Stromal cell of bone marrow (primary cell): ENCODE measurements at regions not wholly inside any gene's neighbourhood (a gene's known extent, or its start where the extent isn't known, plus 50 kb on each side); places are given as distances from the start of the nearest gene placed in this dataset.
A peak's percentile ranks its signal among the peaks of the same experiment; 100 is the strongest.

Source experiments
- DNase-seq: peaks from one replicate; pipeline ENCODE4 v3.0.0-alpha.2; 2012; ENCODE audit warnings: low read depth

DNA sequence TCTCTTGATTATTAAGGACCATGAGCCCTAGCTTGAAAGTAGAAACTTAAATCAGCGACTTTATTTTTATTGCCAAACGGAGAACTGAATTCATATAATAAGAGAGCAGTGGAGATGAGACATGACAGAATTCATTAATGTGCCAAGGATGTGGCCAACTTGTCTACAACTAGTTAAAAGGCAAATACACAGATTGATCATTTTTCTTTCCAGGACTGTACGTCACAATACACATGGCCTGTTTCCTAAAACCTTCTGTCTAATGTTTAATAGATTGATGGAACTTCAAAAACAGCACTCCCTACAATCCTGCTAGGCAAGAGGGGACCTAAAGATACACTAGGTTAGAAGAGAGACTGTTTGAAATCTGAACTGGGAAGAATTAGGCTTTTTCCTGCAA lies 647.8 kb downstream of the SATB2 start:
- DNase-seq = no peak

DNA sequence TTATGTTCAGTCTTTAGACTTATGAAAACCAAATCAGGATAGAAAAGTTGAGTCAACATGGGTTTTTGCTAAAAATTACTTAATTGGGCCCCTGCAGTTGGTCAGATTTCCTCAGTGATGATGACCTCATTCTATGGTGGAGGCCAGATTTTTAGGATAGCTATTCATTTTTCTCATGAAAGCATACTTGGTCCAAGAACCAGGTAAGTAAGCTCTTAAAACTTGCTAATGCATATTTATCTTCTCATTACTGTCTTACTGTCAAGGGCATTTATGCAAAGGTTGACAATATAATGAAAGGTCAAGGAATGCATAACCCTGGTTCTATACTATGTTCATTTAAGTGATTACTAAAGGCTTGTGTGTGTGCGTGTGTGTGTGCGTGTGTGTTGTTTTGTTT lies 650.6 kb downstream of the SATB2 start:
- peak; percentile 40 for DNase-seq

DNA sequence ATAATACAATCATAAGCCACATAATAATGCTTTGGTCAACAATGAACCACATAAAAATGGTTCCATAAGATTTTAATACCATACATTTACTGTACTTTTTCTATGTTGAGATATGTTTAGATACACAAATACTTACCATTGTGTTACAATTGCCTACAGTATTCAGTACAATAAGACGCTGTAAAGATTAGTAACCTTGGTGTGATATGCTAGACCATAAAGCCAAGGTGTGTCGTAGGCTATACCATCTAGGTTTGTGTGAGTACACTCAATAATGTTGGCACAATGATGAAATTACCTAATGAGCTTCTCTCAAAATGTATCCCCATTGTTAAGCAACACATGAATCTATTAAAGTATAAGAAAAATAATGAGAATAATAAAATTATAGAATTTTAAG lies 662.3 kb downstream of the SATB2 start:
- no peak for DNase-seq

DNA sequence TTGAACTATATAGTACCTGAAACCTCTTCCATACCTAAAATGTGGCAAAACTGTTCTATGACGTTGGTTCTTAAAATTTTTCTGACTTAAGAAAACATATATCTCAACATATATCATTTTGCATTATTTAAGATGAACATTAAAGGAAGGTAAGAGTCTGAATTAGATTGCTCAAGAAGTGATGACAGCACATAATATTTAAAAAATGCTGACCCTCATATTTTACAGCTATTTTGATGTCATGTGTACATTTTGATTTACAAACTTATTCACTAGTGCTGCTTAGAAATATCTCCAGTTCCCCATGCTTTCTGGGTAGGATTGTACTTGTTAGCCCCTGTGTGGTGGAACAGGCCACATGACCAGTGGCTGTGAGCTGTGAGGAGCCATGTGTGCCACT lies 666.1 kb downstream of the SATB2 start:
- DNase-seq = no peak

DNA sequence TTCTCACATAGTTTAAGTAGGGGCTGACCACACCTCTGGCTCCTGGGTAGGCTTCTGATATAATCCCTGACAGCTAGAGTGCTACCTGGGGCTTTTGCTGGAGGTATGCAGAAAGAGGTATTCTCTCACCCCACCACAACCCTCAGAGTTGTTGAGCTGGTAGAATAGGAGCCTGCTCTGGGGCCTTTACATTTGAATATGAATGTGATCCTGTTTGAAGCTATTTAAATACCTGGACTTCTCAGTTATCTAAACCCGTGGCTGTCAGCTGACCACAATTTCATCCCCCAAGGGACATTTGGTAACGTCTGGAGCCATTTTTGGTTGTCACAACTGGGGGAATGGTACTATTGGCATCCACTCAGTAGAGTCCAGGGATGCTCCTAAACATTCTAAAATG lies 669.1 kb downstream of the SATB2 start:
- DNase-seq = no peak

DNA sequence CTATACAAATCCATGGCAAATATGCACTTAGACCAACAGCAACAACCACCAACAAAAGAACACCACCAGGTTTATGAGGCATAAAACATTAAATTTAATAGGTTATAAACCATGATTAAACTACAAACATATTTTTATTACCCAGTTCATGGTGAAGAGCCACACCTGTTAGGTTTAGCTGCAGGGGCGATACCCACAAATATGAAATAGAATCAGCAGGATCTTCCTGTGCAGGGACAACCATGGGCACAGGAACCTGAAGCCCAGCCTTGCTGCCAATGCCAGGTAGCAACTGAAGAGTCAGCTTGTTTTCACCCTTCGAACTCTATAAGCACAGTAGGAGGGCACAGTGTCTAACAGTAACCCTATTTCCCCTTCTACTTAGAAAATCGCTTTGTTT lies 675.0 kb downstream of the SATB2 start:
- DNase-seq = no peak

DNA sequence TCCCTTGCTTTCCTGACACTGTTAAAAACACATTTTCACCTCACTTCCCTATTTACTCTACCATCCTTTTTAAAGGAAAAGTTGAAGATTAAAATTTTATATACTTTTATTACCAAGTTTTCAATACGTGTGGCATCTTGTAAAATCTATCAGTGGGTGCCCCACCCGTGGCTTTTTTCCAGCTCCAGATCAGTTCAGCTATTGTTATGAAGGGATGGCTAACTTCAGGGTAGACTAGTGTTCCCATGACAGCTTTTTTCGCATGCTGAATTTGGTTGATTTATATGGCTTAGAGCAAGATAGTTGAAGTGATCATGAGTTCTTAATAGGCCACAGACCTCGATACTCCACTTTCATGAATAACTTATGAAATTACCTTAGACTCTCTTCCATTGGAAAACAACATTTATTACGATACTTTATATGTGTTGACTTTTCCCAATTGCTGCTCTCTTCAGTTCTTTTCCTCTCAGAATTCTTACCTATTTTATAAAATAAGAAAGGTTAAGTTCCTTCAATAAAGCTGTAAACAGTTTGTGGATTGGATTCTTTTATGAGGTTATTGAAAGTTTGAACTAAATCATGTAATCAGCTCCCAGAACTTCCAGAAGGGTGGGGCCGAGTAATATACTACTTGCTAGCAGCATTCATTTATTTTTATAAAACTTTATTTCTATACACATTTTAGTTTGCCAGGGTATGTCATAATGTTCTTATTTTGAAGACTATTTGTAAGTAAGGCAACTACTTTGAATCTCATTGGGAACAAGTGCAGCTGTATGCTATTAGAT lies 680.9 kb downstream of the SATB2 start:
- no peak for DNase-seq

DNA sequence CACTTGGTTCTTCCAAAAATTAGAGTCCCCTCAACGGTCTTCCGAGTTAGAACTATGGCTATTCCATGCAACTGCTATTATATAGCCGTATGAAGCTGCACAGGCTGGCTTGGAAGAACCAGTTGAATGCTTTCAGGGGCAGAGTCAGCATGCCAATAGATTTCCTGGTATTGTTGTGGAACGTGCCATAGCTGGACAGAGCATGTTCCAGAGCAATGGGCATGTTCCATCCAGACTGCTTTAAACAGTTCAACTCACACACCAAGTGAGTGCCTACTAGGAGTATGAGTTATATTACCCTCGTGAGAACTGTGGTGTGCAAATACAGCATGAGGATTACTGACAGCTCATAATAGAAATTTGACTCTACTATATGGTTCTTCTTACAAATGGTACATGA lies 682.0 kb downstream of the SATB2 start:
- no peak for DNase-seq

DNA sequence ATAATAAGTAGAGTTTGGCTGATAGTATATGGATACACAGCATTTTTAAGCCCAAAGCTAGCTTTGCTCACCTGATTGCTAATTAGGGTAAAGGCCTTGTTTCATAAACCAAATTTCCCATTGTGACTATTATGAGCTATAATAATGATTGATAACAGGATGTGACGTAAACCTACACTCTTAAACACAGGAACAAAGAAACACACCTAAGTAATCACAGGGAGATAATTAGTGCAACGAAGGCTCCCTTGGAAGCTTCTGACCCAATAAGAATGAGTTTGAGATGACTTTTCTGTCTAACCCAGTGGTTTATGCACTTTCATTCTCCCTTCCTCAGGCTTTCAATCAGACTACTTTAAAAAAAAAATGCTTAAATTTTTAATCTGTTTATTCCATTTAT lies 683.2 kb downstream of the SATB2 start:
- no peak for DNase-seq

DNA sequence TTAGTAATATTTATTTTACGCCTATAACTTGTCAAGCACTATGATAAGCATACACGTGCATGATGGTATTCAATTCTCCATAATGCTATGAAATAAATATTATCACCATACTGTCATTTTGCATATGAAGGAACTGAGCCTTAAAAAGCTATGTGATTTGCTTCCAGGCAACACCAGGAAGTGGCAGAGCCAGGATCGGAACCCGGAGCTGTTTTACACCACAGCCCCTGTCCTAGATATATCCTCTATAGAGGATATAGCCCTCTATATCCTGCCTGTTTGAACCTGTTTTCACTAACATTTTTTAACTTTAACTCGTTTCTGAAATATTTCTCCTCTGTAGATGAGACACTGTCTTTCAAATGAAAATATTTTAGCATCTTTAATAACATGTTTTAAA lies 690.0 kb downstream of the SATB2 start:
- DNase-seq = no peak

DNA sequence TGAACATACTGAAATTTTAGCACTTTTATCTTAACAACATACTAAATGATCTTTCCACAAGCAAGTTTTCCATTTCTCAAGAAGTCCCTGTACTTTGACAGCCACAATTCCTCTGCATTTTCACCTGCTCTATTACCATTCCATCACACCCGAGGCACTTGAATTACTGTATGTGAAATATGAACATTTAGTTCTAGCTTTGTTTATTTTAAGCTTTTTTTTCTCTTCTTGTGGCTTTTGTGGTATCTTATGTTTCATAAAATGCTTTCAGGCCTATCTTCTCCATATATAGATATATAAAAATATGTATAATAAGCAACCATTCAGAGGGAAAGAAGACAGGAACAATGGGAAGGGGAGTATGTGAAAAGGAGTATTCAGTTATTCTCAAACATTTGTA lies 693.9 kb downstream of the SATB2 start:
- DNase-seq = no peak

DNA sequence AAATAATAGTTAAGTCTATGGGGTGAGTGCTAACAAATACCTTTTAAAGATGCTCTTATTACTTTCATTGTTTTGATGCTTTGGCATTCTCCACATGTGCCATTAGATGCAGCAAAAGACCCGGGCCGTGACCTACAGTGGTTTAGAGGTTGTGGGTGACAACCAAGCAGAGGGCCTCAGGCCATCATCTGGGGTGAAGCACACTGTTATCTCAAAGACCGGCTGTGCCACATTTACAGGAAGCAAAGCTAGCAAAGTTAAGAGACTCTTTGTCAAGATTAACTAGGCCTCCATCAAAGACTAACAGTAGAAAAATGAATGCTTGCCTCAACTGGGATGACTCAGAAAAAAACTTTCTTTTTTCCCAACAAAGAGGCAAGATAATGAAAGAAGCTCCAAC lies 695.3 kb downstream of the SATB2 start:
- peak; percentile 8 for DNase-seq

DNA sequence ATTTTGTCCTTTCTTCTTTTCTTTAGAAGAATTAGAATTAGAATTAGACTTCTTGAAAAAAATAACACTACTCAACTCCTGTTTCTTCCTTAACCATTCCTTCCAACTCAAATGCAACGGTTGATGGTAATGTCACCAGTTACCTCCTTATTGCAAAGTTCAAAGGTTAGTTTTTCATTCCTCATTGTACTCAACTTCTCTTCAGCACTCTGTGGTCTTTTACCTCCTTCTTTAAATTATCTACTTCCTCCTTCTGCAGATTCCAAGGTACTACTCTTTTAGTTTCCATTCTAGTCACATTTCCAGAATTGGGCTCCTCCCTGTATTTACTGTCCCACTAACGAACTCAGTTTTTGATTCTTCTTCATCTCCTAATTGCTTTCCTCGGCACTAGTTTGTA lies 700.7 kb downstream of the SATB2 start:
- DNase-seq = no peak

DNA sequence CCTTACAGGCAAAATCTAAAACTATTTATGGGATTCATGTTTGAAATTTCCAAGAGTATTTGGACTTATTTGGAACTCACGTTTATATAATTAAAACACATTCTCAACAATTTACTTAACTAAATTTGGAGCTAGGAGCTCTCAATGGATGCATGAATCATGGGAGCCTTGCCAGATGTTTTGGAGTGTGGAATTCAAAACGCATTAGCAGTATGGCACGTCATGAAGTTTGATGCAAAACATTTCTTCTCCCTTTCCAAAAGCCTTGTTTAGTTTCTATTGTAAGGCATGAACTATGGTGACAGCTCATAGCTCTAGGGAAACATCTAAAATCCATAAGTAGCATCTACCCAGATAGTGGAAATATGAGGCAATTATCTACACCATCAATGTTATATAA lies 701.6 kb downstream of the SATB2 start:
- peak; percentile 13 for DNase-seq

DNA sequence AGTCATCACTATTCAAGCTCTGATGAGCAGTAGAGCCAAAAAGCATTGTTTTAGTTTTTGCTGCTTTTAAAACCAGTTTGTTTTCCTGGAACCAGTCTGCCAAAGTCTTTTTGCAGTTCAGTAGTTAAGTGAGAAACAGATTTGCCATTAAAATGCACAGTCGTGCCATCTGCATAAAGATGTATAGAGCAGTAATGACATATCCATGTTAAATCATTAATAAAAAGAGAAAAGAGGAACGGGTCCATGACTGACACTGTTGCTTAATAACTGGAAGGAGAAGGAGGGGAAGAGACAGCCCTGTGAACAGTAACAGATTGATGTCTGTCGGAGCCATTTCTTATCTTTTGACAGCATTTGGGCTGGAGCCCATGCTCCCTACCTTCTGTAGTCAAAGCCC lies 704.6 kb downstream of the SATB2 start:
- DNase-seq = no peak

DNA sequence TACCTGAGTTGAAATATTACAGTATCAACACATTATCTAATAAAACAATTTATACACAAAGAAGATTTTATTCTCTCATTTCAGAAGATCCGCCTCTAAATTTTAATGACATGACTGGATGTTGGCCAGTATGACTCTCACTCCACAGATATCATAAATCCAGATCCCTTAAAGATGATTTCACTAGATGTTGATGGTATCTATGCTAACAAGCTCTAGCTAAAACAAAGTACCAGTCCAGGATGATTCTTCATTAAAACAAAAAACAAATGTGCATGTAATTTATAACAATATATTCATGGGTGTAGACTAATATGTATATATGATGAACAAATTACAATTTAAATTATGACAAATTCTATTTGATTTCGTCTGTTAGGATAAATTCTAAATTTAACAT lies 708.4 kb downstream of the SATB2 start:
- no peak for DNase-seq

DNA sequence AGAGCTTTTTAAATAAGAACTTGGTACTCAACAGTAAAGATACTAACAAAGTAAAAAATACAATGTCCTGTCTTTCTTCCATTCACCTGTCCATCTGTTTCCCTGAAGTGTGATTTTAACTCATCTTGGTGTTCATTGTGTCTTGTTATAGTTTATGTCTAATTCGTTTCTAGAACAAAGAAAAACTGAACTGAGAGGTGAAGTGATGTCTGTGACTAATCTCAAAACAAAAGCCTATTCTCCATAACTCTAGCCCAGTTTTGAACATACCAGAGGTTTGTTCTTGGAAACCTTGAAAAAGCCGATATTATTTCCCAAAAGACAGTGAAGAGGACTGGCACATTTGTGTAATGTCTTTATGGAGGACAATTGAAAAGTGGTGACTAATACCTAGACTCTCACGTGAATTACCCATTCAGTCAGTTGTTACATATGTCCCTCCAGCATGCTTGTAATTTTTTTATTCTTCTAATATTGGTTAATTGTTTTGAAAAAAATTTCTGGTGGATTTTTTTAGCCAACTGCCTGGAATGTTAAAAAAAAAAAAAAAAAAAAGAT lies 725.8 kb downstream of the SATB2 start:
- no peak for DNase-seq

DNA sequence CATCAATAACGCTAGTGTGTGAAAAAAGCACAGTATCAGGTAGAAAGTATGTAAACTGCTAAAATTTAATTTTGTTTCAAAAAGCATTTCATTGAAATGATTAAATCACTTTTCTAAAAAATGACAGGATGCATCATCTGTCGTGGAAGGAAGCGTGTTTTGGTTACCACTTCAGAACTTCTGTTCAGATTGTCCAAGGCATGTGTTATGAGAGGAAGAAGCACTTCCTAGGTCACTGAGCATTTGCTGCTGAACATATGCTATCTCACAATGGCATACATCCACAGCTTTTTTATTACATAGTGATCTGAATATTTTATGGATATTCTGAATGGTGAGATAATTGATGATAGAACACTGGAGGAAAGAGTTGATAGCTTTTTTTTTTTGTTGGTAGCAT lies 737.5 kb downstream of the SATB2 start:
- DNase-seq = no peak

DNA sequence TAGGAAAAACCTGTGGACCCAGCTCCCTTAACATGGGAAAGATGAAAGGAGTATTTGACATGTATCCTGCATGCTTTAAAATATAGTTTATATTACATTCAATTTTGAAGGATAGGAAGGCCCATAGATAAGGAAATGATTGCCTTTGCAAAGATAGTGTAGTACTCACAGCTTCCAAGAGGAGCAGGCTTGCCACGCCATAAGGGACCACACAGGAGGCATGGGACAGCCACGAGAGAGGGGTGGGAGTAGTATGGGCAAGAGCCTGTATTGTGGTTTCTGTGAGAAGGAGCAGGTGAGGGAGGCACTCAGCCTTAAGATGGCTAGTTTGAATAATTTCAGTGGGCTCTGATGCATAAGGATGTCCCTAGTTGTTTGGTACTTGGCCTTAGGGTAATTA lies 740.3 kb downstream of the SATB2 start:
- DNase-seq = no peak

DNA sequence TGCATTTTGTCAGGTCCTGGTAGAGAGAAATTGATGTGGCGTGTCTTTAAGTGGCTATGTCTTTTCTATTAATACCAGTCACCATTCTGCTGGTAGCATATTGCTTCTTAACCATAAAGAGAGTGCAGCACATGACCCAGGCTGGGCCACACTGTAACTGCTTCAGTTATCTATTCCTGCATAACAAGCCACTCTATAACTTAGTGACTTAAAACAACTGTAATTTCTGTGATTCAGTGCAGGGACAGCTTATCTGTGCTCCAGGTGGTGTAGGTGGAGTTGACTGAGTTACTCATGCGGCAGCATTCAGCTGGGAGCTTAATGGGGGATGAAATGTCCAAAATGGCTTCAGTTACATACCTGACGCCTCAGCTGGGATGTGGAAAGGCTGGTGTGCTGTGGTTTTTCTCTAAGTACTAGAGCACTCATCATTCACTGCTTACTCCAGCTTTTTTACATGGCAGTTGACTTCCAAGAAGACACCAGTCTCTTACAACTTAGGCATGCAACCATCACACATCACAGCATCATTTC lies 742.4 kb downstream of the SATB2 start:
- DNase-seq = no peak

DNA sequence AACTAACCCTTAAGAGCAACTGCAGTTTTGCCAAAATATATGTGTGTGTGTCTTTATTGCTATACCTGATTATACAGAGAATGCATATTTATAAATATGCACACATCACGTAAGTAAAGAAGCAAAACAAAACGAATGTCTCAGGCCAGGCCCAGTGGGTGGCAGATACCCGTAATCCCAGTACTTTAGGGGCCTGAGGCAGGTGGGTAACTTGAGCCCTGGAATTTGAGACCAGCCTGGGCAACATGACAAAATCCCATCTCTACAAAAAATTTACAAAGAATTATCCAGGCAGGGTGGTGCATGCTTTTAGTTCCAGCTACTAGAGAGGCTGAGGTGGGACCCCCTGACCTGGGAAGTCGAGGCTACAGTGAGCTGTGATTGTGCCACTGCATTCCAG lies 745.3 kb downstream of the SATB2 start:
- no peak for DNase-seq

DNA sequence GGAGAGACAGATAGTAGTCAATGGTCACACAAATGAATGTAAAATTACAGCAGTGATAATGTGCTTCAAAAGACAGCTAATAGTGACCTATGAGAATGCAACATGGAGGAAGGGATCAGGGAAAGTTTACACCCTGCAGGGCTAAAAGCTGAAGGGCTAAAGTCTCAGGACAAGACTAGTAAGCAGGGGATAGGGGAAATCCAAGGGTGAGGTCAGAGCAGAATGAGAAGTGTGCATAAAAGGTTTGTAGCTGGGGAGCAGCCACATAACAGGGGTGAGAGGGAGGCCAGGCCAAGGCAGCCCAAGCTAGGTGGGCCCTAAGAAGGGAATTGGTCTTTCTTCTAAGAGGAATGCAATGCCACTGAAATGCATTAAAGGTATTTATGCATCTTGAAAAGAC lies 746.3 kb downstream of the SATB2 start:
- DNase-seq = no peak

DNA sequence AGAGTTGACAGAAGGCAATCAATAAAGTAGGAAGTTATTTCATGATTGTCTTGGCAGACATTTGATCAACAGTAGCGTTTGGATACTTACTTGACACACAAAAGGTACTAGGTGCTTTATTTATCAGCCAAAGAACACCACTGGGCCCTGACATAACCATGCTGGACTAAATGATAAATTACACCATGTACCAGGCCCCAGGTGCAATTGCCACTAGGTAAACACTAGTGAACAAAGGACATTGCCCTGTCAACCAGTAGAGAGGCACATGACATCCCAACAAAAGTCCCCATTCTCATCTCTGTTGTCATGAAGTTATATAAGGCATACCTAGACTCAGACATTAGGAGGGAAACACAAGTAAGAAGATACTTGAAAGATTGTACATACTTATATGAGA lies 747.2 kb downstream of the SATB2 start:
- no peak for DNase-seq

DNA sequence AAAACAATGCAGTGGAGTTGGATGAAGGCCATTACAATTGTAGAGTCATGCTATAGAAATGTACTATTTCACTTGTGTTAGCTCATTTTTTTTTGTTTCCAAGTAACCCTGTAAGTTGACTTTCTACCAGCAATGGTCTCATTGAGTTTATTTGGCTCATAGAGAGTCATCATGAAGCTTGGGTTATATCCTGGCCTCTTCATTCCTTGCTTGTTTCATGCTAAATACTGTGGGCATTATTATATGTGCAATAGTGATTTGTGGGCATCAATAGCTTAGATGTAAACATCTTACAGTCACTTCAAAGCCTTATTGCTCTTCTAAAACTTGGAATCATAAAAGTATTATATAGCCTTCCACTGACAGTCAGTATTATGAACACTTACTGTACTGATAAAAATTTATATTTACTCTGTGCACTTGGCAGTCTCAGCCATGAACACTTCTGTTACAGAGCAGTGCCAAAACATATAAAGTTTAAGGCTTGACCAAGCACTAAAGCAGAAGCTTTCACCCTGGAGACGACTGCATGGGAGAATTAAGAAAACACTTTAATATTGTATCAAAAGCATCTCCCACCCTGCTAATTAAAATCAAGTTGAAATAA lies 751.2 kb downstream of the SATB2 start:
- no peak for DNase-seq
